ENCODE measurements at regions not wholly inside any gene's neighbourhood (a gene's known extent, or its start where the extent isn't known, plus 50 kb on each side); places are given as distances from the start of the nearest gene placed in this dataset.

GRCh38 chr13:69496981-69497380 is 610.6 kb upstream of the ATXN8OS start:
- DNase-seq (no peak), ATAC-seq (no peak)
- Histone ChIP-seq H3K36me3 (no peaks in the 10 kb centered on the region), H3K9me3 (peaks cover 0 to 10% (median 0%) of the 10 kb centered on the region in 12 donors), H3K27me3 (no peaks in the 10 kb centered on the region), H3K4me1 (no peaks in the 10 kb centered on the region), H3K4me3 (no peak overlapping the region), H3K27ac (no peak overlapping the region)
- WGBS, 4 donors = 77 to 83% (median 82%) methylated on average over 2 of the region's 2 CpGs
- intact Hi-C loops (cut with DNase I) = no loop called here
- no peak for TF ChIP-seq CTCF (IDR thresholded peaks at IDR 0.05)
- TF ChIP-seq POLR2A (IDR thresholded peaks at IDR 0.05) = no peak

- DNase-seq (no peak), ATAC-seq (no peak)
- intact Hi-C loops (cut with DNase I) = no loop called here
Observed at GRCh38 chr13:69495096-69495495, 612.5 kb upstream of the ATXN8OS start.

GRCh38 chr13:69487576-69487975 is 620.0 kb upstream of the ATXN8OS start:
- TF ChIP-seq CTCF (IDR thresholded peaks at IDR 0.05) = no peak
- H3K4me3 ChIP-seq = no peak overlapping the region
- no peaks in the 10 kb centered on the region for H3K27me3 ChIP-seq
- intact Hi-C loops (cut with DNase I) = no loop called here
- H3K9me3 ChIP-seq = peaks cover 0 to 35% (median 0%) of the 10 kb centered on the region in 12 donors
- H3K36me3 ChIP-seq = no peaks in the 10 kb centered on the region
- no peak overlapping the region for H3K27ac ChIP-seq
- no peaks in the 10 kb centered on the region for H3K4me1 ChIP-seq
- ATAC-seq (no peak), DNase-seq (no peak)

More at GRCh38 chr13:69495096-69495495, 612.5 kb upstream of the ATXN8OS start:
- no peaks in the 10 kb centered on the region for H3K4me1 ChIP-seq
- H3K4me3 ChIP-seq = no peak overlapping the region
- WGBS, 4 donors = 33 to 60% (median 53%) methylated on average over 2 of the region's 2 CpGs
- no peaks in the 10 kb centered on the region for H3K27me3 ChIP-seq
- H3K36me3 ChIP-seq = no peaks in the 10 kb centered on the region
- TF ChIP-seq CTCF (IDR thresholded peaks at IDR 0.05) (no peak), POLR2A (IDR thresholded peaks at IDR 0.05) (no peak)
- H3K9me3 ChIP-seq = peaks cover 0 to 14% (median 0%) of the 10 kb centered on the region in 12 donors
- H3K27ac ChIP-seq = no peak overlapping the region

GRCh38 chr13:69485991-69486592 is 621.5 kb upstream of the ATXN8OS start:
- H3K27me3 ChIP-seq = no peaks in the 10 kb centered on the region
- H3K4me3 ChIP-seq = no peak overlapping the region
- TF ChIP-seq CTCF (IDR thresholded peaks at IDR 0.05) (no peak), POLR2A (IDR thresholded peaks at IDR 0.05) (no peak)
- intact Hi-C loops (cut with DNase I) = no loop called here
- H3K27ac ChIP-seq = no peak overlapping the region
- H3K36me3 ChIP-seq = no peaks in the 10 kb centered on the region
- peaks cover 0 to 29% (median 0%) of the 10 kb centered on the region in 12 donors for H3K9me3 ChIP-seq
- ATAC-seq = no peak
- 50 to 55% (median 53%) methylated on average over 4 of the region's 4 CpGs for WGBS, 4 donors
- no peak for DNase-seq
- no peaks in the 10 kb centered on the region for H3K4me1 ChIP-seq

Data from heart left ventricle (tissue), 16 donors.